ENCODE measurements at regions not wholly inside any gene's neighbourhood (a gene's known extent, or its start where the extent isn't known, plus 50 kb on each side); places are given as distances from the start of the nearest gene placed in this dataset.

DNA sequence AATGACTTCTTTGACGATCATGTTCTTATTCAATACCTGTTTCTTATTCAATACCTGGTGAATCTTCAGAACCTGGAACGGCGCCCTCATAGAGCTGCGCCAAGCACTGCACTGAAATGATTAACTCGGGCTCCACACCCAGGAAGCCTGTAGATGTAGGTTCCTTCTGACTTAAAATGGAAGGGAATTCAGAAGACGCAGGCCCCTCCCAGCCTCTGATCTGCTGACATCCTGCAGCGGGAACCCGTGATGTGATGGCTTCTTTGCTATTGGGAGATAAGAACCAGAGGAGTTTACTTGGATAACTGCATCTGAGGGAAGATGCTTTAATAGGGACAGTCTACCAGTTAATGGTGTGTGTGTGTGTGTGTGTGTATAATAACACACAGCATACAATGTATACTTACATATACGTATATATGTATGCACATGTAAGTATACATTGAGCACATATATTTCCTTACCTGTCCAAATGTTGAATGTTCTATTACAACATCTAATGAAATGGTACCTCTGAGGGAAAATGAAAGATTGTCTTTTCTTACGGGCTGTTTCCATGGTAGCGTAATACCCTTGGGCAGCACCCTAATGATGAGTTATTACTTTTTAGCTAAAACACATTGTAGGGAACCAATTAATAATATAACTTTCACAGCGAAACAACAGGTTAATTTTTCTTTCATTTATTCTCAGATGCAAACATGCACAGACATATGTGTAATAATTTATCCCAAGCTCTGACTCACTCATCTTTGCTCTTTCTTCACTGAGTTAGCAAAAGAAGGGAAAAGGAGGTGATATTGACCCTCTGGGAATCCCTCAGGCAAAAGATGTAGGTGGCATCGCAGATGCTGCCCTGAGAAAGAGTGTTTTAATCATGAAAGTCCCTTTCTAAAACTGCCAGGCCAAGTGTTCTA is 379.8 kb downstream of the SIPA1L2 start:
- ChIA-PET POLR2A (ENCODE audit: low non-redundant PET) (no interaction called here), CTCF (interaction anchor here (1.1 kb wide), 1 partner anchor 383 kb away, joined by 3 read pairs; no protein-coding TSS in a partner anchor)
- H3K27ac ChIP-seq = no peak overlapping the region
- no peak for DNase-seq (ENCODE audit: low spot score)
- TF ChIP-seq, protein P1, sequence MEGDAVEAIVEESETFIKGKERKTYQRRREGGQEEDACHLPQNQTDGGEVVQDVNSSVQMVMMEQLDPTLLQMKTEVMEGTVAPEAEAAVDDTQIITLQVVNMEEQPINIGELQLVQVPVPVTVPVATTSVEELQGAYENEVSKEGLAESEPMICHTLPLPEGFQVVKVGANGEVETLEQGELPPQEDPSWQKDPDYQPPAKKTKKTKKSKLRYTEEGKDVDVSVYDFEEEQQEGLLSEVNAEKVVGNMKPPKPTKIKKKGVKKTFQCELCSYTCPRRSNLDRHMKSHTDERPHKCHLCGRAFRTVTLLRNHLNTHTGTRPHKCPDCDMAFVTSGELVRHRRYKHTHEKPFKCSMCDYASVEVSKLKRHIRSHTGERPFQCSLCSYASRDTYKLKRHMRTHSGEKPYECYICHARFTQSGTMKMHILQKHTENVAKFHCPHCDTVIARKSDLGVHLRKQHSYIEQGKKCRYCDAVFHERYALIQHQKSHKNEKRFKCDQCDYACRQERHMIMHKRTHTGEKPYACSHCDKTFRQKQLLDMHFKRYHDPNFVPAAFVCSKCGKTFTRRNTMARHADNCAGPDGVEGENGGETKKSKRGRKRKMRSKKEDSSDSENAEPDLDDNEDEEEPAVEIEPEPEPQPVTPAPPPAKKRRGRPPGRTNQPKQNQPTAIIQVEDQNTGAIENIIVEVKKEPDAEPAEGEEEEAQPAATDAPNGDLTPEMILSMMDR (conservative IDR thresholded peaks at IDR 0.05; ENCODE audit: low read depth) = no peak

DNA sequence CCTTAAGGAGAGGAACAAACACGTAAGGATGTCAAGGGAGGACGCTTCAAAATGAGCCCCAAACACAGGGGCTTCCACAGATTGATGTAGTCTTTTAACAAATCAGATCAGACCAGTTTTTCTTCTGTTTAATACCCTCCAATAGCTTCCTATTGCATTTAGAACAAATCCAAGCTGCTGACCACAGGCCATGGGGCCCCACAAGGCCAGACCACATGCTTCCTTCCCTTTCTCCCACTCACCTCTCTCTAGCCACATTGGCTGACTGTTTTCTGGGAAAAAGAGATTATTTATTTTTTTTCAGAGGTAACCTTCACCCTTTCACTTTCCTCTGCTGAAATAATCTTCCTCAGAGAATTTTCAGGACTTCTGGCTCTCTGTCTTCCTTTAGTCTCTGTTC is 380.6 kb downstream of the SIPA1L2 start:
- no peak for DNase-seq (ENCODE audit: low spot score)
- ChIA-PET CTCF (no interaction called here), POLR2A (ENCODE audit: low non-redundant PET) (no interaction called here)
- TF ChIP-seq, protein P1 (conservative IDR thresholded peaks at IDR 0.05; ENCODE audit: low read depth) = no peak
- no peak overlapping the region for H3K27ac ChIP-seq

DNA sequence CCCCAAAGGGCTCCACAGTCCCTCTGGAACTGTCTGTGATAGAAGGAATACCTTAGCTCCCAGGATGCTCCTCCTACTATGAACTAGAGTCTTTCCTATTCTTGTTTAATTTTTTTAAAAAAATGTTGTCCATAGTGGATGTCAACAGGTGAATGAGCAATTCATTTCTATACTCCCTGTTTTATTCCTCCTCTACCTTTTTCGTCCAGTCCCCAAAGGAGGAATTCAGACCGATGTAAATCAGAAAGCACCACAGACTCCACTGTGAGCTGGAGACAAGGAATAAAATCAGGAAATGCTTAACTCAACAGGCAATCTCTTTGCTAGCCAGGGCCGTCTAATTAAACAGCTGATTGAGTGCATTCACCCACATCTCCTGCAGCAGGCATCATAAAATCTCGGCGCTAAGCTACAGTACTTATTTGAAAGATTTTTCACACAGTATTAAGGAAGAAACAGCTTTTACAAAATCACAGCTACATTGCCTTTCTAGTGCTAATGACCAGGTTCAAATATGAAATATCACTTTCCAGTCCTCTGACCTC is 381.6 kb downstream of the SIPA1L2 start:
- no peak overlapping the region for H3K27ac ChIP-seq
- POLR2A ChIA-PET (ENCODE audit: low non-redundant PET) = no interaction called here
- CTCF ChIA-PET = interaction anchor here (0.7 kb wide), 1 partner anchor 58 kb away, joined by 5 read pairs; no protein-coding TSS in a partner anchor
- DNase-seq (ENCODE audit: low spot score) = no peak
- TF ChIP-seq, protein P1 (conservative IDR thresholded peaks at IDR 0.05; ENCODE audit: low read depth) = no peak

DNA sequence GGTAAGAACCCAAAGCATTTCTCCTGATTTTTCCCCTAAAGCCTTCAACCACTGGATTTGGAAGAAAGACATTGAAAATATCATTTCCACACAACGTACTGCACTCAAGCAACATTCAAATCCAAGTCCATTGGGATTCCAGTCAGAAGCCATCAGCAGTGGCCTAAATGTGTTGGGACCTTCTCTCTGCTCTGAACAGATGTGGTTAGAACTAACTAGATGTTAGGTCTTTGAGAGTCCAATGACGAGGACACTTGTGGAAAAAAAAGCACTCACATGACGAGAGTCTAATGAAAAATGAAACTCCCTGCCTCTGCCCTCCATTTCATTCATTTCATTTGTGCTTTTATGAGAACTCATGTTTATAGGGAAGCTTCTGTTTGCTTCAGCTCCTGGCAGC is 382.3 kb downstream of the SIPA1L2 start:
- TF ChIP-seq, protein P1 (conservative IDR thresholded peaks at IDR 0.05; ENCODE audit: low read depth) = no peak
- ChIA-PET CTCF (interaction anchor here (0.7 kb wide), 1 partner anchor 59 kb away, joined by 5 read pairs; no protein-coding TSS in a partner anchor), POLR2A (ENCODE audit: low non-redundant PET) (no interaction called here)
- H3K27ac ChIP-seq = no peak overlapping the region
- DNase-seq (ENCODE audit: low spot score) = no peak

DNA sequence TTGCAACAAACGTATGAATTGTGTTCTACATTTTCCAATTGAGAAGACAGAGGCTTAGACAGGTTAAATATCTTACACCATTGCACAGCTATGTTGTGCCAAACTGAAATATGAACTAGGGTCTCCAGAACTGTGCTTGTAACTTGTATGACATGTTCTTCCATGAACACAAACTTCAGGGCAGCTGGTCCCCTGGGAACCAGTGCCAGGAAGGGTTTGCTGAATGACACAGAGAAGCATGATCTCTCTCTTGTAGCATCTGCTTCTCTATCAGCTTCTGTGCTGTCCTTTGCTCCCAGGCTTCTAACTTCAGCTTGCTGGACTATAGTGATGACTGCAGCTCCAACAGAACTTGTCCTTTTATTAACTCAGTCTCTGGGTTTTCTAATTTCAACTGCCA is 385.5 kb downstream of the SIPA1L2 start:
- ChIA-PET CTCF (interaction anchor here (0.7 kb wide), 1 partner anchor 18 kb away, joined by 3 read pairs; no protein-coding TSS in a partner anchor), POLR2A (ENCODE audit: low non-redundant PET) (no interaction called here)
- TF ChIP-seq, protein P1 (conservative IDR thresholded peaks at IDR 0.05; ENCODE audit: low read depth) = no peak
- DNase-seq (ENCODE audit: low spot score) = no peak
- no peak overlapping the region for H3K27ac ChIP-seq

DNA sequence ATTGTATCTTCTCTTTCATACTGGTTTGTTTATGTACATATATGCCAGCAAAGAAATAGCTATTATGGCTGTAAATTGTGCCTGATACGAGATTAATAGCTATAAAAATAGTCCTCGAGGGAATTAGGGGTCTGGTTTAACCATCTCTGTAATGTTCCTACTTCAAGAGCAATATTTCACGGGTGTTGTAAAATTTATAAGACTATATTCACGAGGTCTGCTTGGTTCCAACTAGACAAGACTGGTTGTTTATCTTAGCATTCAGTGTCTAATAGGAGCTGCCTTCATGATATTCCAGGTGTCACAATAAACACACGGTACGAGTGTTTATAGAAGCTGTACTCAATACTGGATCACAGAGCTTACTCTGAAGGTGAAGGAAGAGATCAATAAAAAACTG is 389.9 kb downstream of the SIPA1L2 start:
- ChIA-PET POLR2A (ENCODE audit: low non-redundant PET) (no interaction called here), CTCF (interaction anchor here (0.6 kb wide), 1 partner anchor 718 kb away, joined by 4 read pairs; no protein-coding TSS in a partner anchor)
- no peak overlapping the region for H3K27ac ChIP-seq
- no peak for DNase-seq (ENCODE audit: low spot score)
- TF ChIP-seq, protein P1 (conservative IDR thresholded peaks at IDR 0.05; ENCODE audit: low read depth) = no peak
